Psoas muscle (tissue), 7 donors: ENCODE measurements at regions not wholly inside any gene's neighbourhood (a gene's known extent, or its start where the extent isn't known, plus 50 kb on each side); places are given as distances from the start of the nearest gene placed in this dataset.

Experiments used
- ATAC-seq, 4 donors: fragments of 200-7000 bp; cut with Tn5 transposase; one replicate each; pipeline ENCODE4 v1.9.1; 2020; ENCODE audit warnings: moderate library complexity in 3 of 4, mild to moderate bottlenecking in 2 of 4
- DNase-seq, 2 donors: peaks; one replicate each; pipeline ENCODE4 v3.0.0-alpha.2; 2020
- H3K27ac ChIP-seq: fragments of 200-600 bp; one replicate; pipeline ENCODE4 v1.8.0; 2022
- H3K27me3 ChIP-seq, 3 donors: fragments of 200-600 bp in 1 of 3; one replicate each; pipeline versions ENCODE4 v1.6.1 to v1.8.0; 2013 to 2022; ENCODE audit warnings: low read length in 2 of 3, mild to moderate bottlenecking in 2 of 3, moderate library complexity in 1 of 3; ENCODE audit not compliant: insufficient read depth in 3 of 3
- H3K36me3 ChIP-seq, 2 donors: fragments of 200-600 bp in 1 of 2; one replicate each; pipeline versions ENCODE4 v1.6.1 to v1.8.0; 2013 to 2022; ENCODE audit warnings: low read depth in 1 of 2, mild to moderate bottlenecking in 1 of 2, moderate library complexity in 1 of 2; ENCODE audit not compliant: insufficient read depth in 1 of 2
- H3K4me1 ChIP-seq: fragments of 200-600 bp; one replicate; pipeline ENCODE4 v1.8.0; 2022
- H3K4me3 ChIP-seq: fragments of 200-600 bp; one replicate; pipeline ENCODE4 v1.8.0; 2022; ENCODE audit warnings: mild to moderate bottlenecking
- H3K9me3 ChIP-seq: fragments of 200-600 bp; one replicate; pipeline ENCODE4 v1.8.0; 2022
- CTCF ChIP-seq: fragments of 200-600 bp; IDR thresholded peaks from one replicate; pipeline ENCODE4 v1.8.0; 2022; ENCODE audit warnings: antibody characterized with exemption
- WGBS, 3 donors: extraction: QIAGEN DNeasy Blood & Tissue Kit; methylation state at CpG; one replicate each; pipeline versions ENCODE4 v1.1.6 to v1.1.7; 2013; 5-methylcytosine and 5-hydroxymethylcytosine counted together
- intact Hi-C, 2 donors: fragments of 100-400 bp; cut with DNase I; formaldehyde crosslinking; loops; one replicate each; pipeline versions ENCODE4 v1.11.0 to v1.14.2; 2022
- donor health status: healthy with polysubstance abuse.
- donor health status: DM: no; HTN: no; CAD: no; lungs with moderate emphysema.
- donor health status: Bipolar disorder and iron deficiency.
- donor health status: healthy.
- donor health status: DM: yes; HTN: yes; CAD: no.
- donor health status: DM: no; HTN: no; CAD: no.
- donor health status: DM: yes; HTN: yes; CAD: no.

- Histone ChIP-seq H3K4me3 (no peak overlapping the region), H3K36me3 (no peaks in the 10 kb centered on the region), H3K9me3 (no peaks in the 10 kb centered on the region), H3K4me1 (peaks cover 4% of the 10 kb centered on the region), H3K27ac (no peak overlapping the region), H3K27me3 (no peaks in the 10 kb centered on the region)
- no peak for TF ChIP-seq CTCF
- intact Hi-C loops, result no loop called here
- WGBS, 3 donors, result 85 to 92% (median 90%) methylated on average over 2 of the region's 2 CpGs
- no peak for ATAC-seq
- no peak for DNase-seq
These were observed 242.8 kb downstream of the TGFB2 start for GRCh38 chr1:218587900-218588299.

- Histone ChIP-seq H3K27ac (no peak overlapping the region), H3K36me3 (no peaks in the 10 kb centered on the region), H3K4me1 (peaks cover 4% of the 10 kb centered on the region), H3K4me3 (no peak overlapping the region), H3K9me3 (no peaks in the 10 kb centered on the region), H3K27me3 (no peaks in the 10 kb centered on the region)
- no peak for ATAC-seq
- intact Hi-C loops, result no loop called here
- 62 to 66% (median 64%) methylated on average over 13 of the region's 13 CpGs for WGBS, 3 donors
- no peak for TF ChIP-seq CTCF
- DNase-seq, result no peak
These were observed 243.5 kb downstream of the TGFB2 start for GRCh38 chr1:218588540-218589172.

- no peaks in the 10 kb centered on the region for H3K27me3 ChIP-seq
- ATAC-seq (no peak), DNase-seq (no peak)
- no peaks in the 10 kb centered on the region for H3K36me3 ChIP-seq
- WGBS, 3 donors, result 91 to 93% (median 92%) methylated on average over 6 of the region's 6 CpGs
- peaks cover 4% of the 10 kb centered on the region for H3K4me1 ChIP-seq
- no peak for TF ChIP-seq CTCF
- intact Hi-C loops, result no loop called here
- no peaks in the 10 kb centered on the region for H3K9me3 ChIP-seq
- H3K4me3 ChIP-seq, result no peak overlapping the region
- no peak overlapping the region for H3K27ac ChIP-seq
These were observed 244.4 kb downstream of the TGFB2 start for GRCh38 chr1:218589487-218589886.

GRCh38 chr1:218591966-218592365 lies 246.8 kb downstream of the TGFB2 start:
- no peak overlapping the region for H3K27ac ChIP-seq
- H3K36me3 ChIP-seq, result no peaks in the 10 kb centered on the region
- intact Hi-C loops, result no loop called here
- H3K9me3 ChIP-seq, result no peaks in the 10 kb centered on the region
- no peaks in the 10 kb centered on the region for H3K27me3 ChIP-seq
- no peak for ATAC-seq
- DNase-seq, result no peak
- TF ChIP-seq CTCF, result no peak
- H3K4me3 ChIP-seq, result no peak overlapping the region
- no peaks in the 10 kb centered on the region for H3K4me1 ChIP-seq

- Histone ChIP-seq H3K36me3 (no peaks in the 10 kb centered on the region), H3K9me3 (no peaks in the 10 kb centered on the region), H3K27me3 (no peaks in the 10 kb centered on the region), H3K27ac (no peak overlapping the region), H3K4me3 (no peak overlapping the region), H3K4me1 (no peaks in the 10 kb centered on the region)
- TF ChIP-seq CTCF, result no peak
- 72 to 74% (median 74%) methylated on average over 2 of the region's 2 CpGs for WGBS, 3 donors
- ATAC-seq (no peak), DNase-seq (no peak)
- intact Hi-C loops, result no loop called here
These were observed 247.6 kb downstream of the TGFB2 start for GRCh38 chr1:218592688-218593087.
